Ishikawa (cell line): ENCODE measurements at regions not wholly inside any gene's neighbourhood (a gene's known extent, or its start where the extent isn't known, plus 50 kb on each side); places are given as distances from the start of the nearest gene placed in this dataset.

Source experiments
- CEBPB ChIP-seq: IDR thresholded peaks from 2 replicates; pipeline ENCODE4 v1.6.1; 2012
- NFIC ChIP-seq: IDR thresholded peaks from 2 replicates; pipeline ENCODE4 v1.6.1; 2012
- RAD21 ChIP-seq: IDR thresholded peaks from 2 replicates; pipeline ENCODE4 v1.6.1; 2012; ENCODE audit warnings: low read depth
- TCF12 ChIP-seq: IDR thresholded peaks from 2 replicates; pipeline ENCODE4 v1.6.1; 2012; ENCODE audit warnings: low read depth
- YY1 ChIP-seq: IDR thresholded peaks from 2 replicates; pipeline ENCODE4 v1.6.1; 2012; ENCODE audit warnings: low read depth
- TF ChIP-seq, protein P1 (sequence below): IDR thresholded peaks from 2 replicates; pipeline ENCODE4 v1.6.1; 2012

DNA sequence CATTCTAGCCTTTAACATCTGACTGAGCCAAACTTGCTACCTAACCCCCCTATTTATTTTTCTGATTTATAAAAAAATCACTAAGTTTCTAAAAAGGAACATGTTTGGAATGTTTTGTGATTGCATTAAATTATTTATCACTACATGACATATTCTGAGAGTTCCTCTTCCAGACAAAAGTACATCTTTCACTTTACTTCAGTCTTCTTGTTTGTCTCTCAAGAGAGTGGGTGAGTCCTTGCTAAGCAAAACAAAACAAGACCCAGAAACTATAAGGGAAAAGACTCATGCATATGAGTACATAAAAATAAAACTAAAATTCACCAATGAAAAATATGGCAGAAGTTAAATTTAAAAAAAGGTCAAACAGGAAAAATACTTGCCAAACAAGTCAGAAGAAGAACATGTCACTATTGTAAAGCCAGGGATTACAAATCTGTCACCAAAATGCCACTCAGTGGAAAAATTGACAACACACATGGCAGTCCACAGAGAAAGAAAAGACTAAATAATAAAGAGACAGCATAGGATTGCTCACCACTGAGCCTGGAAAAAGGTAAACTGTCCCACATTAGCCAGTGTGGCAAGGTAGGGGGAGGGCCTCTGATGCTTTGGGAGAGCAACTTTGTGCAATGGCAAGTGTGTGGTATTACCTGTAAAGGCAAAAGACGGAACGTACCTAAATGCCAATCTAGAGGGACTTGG, 166.7 kb upstream of the ZNF32 start:
- TF ChIP-seq CEBPB (no peak), NFIC (no peak), RAD21 (no peak), TCF12 (no peak), YY1 (no peak)
- TF ChIP-seq, protein P1, sequence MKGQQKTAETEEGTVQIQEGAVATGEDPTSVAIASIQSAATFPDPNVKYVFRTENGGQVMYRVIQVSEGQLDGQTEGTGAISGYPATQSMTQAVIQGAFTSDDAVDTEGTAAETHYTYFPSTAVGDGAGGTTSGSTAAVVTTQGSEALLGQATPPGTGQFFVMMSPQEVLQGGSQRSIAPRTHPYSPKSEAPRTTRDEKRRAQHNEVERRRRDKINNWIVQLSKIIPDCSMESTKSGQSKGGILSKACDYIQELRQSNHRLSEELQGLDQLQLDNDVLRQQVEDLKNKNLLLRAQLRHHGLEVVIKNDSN: no peak
